ENCODE measurements at regions not wholly inside any gene's neighbourhood (a gene's known extent, or its start where the extent isn't known, plus 50 kb on each side); places are given as distances from the start of the nearest gene placed in this dataset.

- TF ChIP-seq CTCF (IDR thresholded peaks at IDR 0.05) (no peak), TCF7L2 (IDR thresholded peaks at IDR 0.05; ENCODE audit: low read depth, low read length) (no peak), SIN3A (IDR thresholded peaks at IDR 0.05; ENCODE audit: borderline replicate concordance, insufficient read depth, low read depth, low read length) (no peak), POLR2AphosphoS5 (IDR thresholded peaks at IDR 0.05; ENCODE audit: low read depth, low read length) (no peak), REST (IDR thresholded peaks at IDR 0.05; ENCODE audit: insufficient read depth in 1 of 2, low read depth in 2 of 2, low read length in 1 of 2) (no peak)
These were observed 215.7 kb upstream of the FOXF1 start for GRCh38 chr16:86294535-86295196.

Data from Panc1 (cell line).